Right renal cortex interstitium (tissue), 3 donors: ENCODE measurements at regions not wholly inside any gene's neighbourhood (a gene's known extent, or its start where the extent isn't known, plus 50 kb on each side); places are given as distances from the start of the nearest gene placed in this dataset.

Source experiments
- DNase-seq, 3 donors: peaks; one replicate each; pipeline ENCODE4 v3.0.0-alpha.2; 2013; ENCODE audit warnings: low read depth in 3 of 3, low spot score in 2 of 3

- DNase-seq, result no peak
Observed at GRCh38 chr11:112570333-112570732, 309.7 kb upstream of the PLET1 start.

GRCh38 chr11:112579282-112579681, 318.6 kb upstream of the PLET1 start:
- DNase-seq, result no peak

- no peak for DNase-seq
Observed at GRCh38 chr11:112580864-112581263, 320.2 kb upstream of the PLET1 start.

GRCh38 chr11:112581747-112582146, 321.1 kb upstream of the PLET1 start:
- no peak for DNase-seq

GRCh38 chr11:112582366-112582765, 321.7 kb upstream of the PLET1 start:
- DNase-seq, result no peak

- DNase-seq, result no peak
Observed at GRCh38 chr11:112583261-112583893, 322.7 kb upstream of the PLET1 start.

- DNase-seq, result no peak
Observed at GRCh38 chr11:112584672-112585071, 324.0 kb upstream of the PLET1 start.

- DNase-seq, result no peak
Observed at GRCh38 chr11:112587664-112588063, 327.0 kb upstream of the PLET1 start.

- peak; percentile 77 to 85 (median 79) for DNase-seq
Observed at GRCh38 chr11:112588252-112588694, 327.6 kb upstream of the PLET1 start.

GRCh38 chr11:112589155-112589554, 328.5 kb upstream of the PLET1 start:
- no peak for DNase-seq

- no peak for DNase-seq
Observed at GRCh38 chr11:112590764-112591163, 330.1 kb upstream of the PLET1 start.

GRCh38 chr11:112593440-112593839, 332.8 kb upstream of the PLET1 start:
- DNase-seq, result no peak

GRCh38 chr11:112596324-112596723, 335.7 kb upstream of the PLET1 start:
- DNase-seq, result no peak

GRCh38 chr11:112597286-112597790, 336.7 kb upstream of the PLET1 start:
- DNase-seq, result no peak

GRCh38 chr11:112599265-112599664, 338.6 kb upstream of the PLET1 start:
- no peak for DNase-seq

- no peak for DNase-seq
Observed at GRCh38 chr11:112599856-112600533, 339.3 kb upstream of the PLET1 start.

GRCh38 chr11:112605093-112605666, 344.5 kb upstream of the PLET1 start:
- DNase-seq, result no peak

GRCh38 chr11:112606656-112607055, 346.0 kb upstream of the PLET1 start:
- no peak for DNase-seq

GRCh38 chr11:112608509-112608908, 347.8 kb upstream of the PLET1 start:
- no peak for DNase-seq

- DNase-seq, result no peak
Observed at GRCh38 chr11:112610494-112610893, 349.8 kb upstream of the PLET1 start.

- DNase-seq, result no peak
Observed at GRCh38 chr11:112610996-112611750, 350.0 kb upstream of the NCAM1 start.
